Stimulated activated CD4-positive, alpha-beta T cell treated with anti-CD3 and anti-CD28 coated beads, Interleukin-1b, Interleukin-23, amount 100 ng/mL, for 4 hours (primary cell): ENCODE measurements at regions not wholly inside any gene's neighbourhood (a gene's known extent, or its start where the extent isn't known, plus 50 kb on each side); places are given as distances from the start of the nearest gene placed in this dataset.
"Not testable (repeated sequence)": the region's sequence is repeated elsewhere in the genome, so short reads cannot be mapped to it uniquely, and the experiment has no call there.

Source experiments
- DNase-seq, 2 donors: peaks; one replicate each; pipeline ENCODE4 v3.0.0-alpha.2; 2020; ENCODE audit warnings: low read depth in 2 of 2

DNA sequence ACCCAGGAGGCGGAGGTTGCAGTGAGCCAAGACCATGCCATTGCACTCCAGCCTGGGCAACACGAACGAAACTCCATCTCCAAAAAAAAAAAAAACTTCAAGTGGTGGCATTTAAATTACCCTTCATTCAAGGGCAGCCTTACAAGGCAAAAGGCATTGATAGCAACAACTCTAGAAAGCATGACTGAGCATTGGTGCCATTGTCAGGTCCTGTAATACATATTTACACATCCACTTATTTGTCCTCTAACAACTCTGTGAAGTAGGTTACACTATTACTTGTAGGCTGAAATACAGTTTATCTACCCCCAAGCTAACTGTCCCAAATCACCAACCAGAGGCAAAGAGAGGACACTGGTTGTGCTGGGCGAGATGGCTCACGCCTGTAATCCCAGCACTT is 52.7 kb upstream of the LARP1 start:
- no peak for DNase-seq

DNA sequence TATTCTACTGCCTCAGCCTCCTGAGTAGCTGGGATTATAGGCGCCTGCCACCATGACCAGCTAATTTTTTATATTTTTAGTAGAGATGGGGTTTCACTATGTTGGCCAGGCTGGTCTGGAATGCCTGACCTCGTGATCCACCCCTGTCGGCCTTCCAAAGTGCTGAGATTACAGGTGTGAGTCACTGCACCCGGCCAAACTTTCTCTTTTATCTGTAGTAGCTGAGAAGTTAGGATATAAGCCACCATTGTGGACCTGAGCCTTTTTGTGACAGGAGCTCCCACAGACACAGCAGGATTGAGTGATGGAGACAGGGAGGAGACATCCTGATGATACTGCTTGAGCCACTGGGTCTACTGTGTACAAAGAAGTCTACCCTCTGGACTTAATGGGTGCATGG is 53.5 kb upstream of the LARP1 start:
- DNase-seq: not testable (repeated sequence)

DNA sequence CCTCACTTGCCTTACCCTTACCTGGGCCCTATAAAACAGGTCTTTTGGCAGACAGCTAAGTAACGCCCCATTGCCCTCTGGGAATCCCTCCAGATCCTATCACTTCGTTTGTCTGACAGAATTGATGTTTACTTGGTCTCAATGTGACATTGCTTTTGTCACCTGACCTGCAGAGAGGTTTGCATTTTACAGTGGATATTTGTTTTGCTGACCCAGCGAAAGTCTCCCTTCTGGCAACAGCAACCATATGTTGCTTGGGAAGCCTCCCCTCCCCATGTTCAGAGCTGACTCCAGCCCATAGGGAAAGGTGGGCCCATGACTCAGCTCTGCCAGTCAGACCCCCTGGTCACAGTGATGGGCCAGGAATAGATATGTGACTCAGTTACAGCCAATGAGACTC is 54.0 kb upstream of the LARP1 start:
- no peak for DNase-seq

DNA sequence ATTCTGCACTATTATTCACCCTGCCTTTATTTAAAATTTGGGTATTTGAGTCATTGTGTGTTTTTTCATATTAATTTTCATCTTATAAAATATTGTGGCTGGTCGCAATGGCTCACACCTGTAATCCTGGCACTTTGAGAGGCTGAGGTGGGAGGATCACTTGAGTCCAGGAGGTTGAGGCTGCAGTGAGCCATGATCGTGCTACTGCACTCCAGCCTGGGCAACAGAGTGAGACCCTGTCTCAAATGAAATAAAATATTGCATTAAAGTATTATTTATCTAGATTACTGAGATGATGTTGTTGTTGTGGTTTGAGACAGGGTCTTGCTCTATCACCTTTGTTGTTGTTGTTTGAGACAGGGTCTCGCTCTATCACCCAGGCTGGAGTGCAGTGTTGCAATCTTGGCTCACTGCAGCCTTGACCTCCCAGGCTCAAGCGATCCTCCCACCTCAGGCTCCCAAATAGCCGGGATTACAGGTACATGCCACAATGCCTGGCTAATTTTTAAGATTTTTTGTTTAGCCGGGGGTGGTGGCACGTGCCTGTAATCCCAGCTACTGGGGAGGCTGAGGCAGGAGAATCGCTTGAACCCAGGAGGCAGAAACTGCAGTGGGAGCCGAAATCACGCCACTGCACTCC is 54.8 kb upstream of the LARP1 start:
- DNase-seq: not testable (repeated sequence)

DNA sequence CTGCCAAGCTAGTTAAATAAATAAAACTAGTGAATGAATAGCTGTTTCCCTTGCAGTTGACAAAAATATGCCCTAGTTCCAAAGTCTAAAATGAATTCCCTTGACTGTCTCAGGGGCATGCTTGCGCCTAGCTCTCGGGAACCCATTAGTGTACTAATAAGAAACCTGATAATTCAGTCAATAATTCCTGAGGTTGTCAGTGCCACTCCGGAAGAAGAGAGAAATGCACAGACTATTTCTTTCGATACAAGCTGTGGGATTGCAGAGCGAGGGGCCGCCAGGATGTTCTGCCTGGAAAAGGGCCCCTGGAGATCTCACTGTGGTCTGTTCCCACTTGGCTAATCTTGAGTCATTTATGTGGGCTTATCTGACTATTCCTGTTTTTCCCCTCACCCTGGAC is 56.4 kb upstream of the LARP1 start:
- no peak for DNase-seq

DNA sequence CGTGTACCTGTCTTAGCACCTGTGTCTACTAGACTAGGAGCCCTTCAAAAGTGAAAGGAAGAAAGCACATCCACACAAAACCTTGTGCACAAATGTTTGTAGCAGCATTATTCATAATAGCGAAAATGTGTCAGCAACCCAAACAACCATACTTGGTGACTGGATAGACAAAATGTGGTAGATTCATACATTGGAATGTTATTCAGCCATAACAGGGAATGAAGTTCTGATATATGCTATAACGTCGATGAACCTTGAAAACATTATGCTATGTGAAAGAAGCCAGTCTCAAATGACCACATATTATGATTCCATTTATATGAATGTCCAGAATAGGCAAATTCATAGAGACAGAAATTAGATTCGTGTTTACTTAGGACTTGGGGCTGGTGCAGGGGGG is 57.8 kb upstream of the LARP1 start:
- DNase-seq: no peak

DNA sequence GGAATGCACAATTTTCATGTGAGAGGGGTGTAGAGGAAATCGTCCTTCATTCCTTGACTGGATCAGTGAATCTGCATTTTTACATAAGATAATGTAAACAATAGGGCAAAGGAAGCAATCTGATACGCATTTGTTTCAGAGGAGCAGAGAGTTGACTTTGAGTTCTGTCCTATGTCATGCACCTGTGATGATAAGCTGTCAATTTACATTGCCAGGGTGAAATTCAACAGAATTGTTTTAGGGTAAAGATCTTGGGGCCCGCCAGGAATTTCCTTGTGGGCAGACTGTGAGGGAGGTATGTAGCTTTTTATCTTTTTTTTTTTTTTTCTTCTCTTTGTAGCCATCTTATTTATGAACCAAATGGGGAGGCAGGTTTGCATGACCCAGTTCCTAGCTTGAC is 58.3 kb upstream of the LARP1 start:
- no peak for DNase-seq

DNA sequence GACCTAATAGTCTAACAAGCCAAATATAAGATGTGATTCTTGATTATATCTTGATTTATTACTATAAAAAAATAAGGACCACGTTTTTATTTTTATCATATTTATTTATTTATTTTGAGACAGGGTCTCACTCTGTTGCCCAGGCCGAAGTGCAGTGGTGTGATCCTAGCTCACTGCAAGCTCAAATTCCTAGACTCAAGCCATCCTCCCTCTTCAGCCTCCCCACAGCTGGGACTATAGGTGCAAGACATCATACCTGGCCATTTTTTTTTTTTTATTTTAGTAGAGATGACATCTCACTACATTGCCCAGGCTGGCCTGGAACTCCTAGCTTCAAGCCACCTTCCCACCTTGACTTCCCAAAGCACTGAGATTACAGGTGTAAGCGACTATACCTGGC is 61.0 kb upstream of the LARP1 start:
- DNase-seq: no peak

DNA sequence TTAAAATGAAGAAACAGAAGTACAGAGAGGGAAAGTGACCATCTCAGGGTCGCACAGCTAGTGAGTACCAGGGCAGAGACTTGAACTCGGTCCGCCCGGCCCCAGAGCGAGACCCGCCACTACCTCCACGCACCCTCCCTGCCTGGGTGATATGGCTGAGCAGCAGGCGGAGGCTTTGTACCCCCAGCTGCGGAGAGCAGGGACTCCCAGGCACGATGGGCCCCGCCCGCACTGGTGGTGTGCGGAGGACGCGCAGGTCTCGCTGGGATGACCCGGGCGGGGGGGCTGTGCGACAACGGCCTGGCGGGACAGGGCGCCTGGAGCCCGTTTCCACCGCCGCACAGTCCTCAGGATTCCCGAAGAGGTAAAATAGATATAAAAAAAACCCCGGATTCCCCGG is 64.7 kb upstream of the LARP1 start:
- DNase-seq: no peak

DNA sequence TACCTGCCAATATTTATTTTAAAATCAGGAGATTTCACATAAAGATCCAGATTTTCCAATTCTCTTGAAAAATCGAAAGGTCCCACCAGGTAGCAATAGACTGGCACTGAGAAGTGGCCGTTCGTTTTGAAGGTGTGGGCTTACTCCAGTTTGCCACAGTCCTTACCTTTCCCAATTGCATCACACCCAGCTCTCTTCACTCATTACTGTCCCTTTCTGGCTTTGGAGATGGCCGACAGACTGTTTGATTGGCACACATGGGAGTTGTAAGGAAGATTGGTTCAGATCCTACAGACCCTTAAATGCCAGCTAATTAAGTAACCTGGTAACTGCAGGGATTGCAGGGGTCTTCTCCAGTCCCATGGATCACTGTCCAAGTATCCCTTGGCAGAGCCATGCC is 68.7 kb upstream of the LARP1 start:
- DNase-seq: no peak

DNA sequence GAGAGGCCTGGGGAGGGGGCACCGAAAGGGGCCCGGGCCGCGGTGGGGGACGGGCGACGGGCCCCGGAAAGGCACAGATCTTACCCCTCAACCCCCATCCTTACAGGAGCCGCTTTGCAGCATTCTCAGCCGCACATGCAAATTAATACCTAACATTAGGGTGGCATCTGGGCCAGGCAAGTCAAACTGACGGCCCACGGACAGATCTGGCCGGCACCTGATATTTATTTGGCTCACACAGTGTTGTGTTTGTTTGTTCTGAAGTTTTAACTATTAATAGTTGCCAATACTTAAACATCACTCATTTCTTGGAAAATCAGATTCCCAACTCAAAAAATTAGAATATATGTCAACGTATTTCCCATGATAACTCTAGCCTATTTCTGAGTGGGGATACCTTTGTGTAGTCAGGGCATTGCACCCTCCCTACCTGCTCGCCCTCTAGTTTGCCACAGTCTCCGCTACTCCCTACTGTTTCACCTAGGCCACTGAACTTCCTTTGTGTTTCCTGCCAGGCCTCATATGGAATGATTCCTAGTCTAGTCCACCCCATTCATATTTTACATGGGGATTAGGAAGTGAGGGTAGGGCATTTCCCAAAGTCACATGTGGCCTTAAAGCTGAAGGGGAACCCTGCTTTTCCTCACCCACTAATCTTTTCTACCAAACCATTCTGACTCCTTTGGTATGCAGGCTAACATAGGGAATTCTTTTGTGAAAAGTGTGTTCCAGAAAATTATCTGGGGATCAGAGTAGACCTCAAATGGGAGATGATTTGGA is 71.9 kb upstream of the LARP1 start:
- DNase-seq: no peak

DNA sequence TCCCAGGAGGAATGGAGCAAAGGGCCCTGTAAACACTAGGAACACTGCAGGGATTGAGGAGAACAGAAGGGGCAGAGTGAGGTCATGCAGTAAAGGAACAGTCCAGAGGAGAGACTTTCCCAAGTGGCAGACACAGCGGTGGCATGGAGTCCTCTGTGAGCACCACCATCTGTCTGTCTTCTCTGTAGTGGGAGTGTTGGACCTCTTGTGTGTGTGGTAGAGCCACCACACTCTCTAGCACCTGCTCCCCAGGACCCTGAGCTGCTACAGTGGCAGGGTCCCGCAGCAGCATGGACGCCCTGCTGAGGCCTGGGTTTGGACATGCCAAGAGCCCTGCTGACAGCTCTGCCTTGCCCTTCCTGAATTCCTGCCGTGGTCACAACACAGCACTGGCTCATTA is 75.7 kb upstream of the LARP1 start:
- no peak for DNase-seq

DNA sequence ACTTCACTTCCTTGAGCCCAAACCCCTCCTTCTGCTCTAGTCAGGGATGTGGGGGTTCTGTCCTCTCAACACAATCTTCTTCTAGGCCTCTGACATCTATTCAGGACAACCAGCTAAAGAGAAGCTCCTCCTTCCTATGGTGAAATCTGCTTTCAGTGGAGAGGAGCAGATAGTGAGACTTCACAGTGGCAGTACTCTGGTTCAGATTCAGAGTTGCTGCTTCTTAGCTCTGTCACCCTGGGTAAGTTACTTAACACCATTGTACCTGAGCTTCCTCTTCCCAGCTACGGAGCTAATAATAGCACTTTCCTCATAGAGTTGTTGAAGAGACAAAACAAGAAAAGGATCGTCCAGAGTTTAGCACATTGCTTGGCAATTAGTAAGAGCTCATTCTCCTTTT is 77.3 kb upstream of the LARP1 start:
- no peak for DNase-seq

DNA sequence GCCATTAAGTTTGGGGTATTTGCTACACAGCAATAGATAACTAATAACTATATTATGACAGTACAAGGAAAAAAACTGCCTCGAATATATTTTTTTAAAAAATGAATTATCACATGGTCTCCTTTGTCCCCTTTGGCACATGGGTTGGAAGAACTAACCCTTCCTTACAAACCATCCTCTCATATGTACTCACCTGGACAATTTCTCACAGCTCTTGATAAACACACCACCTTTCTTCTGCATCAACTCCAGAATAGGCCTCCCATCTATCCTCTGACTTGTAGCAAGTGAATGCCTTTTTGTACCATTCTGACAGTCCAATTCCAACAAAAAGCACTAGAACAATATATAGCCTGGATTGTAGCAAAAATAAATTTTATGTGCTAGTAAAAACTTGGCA is 78.7 kb upstream of the LARP1 start:
- DNase-seq: no peak

DNA sequence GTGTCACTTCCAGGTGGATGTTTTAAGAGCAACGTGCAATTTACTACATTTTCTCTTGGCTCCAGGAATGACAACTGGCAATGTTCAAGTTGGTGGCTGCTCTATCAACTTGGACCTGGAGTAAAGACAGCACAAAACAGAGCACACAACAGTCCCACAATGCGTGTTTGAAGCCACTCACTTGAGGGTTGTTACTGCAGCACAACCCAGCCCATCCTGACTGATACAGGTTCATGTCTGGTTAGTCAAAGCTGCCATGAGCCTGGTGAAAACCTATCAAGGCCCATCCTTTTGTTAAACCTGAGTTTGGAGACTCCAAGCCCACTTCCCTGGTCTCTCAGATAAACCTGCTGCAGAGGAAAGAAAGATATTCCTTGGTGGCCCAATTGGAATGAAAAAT is 81.1 kb upstream of the LARP1 start:
- DNase-seq: no peak

DNA sequence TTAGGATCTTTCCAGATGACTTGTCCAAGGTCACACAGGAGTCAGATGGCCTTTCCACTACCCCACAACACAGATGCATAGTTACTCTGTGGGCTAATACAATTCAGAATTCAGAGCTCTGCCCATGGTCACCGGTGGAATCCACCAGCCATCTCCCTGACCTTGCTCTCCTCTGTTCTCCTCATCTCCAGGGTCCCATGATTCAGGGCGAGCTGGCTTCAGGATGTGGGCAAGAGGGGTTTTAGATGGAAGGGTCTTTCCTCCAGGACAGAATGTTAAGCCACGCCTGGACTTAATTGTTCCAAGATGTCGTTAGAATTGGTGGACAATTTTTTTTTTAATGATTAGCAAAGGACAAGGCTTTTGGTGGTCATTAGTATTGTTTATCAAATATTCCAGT is 81.7 kb upstream of the LARP1 start:
- DNase-seq: no peak

DNA sequence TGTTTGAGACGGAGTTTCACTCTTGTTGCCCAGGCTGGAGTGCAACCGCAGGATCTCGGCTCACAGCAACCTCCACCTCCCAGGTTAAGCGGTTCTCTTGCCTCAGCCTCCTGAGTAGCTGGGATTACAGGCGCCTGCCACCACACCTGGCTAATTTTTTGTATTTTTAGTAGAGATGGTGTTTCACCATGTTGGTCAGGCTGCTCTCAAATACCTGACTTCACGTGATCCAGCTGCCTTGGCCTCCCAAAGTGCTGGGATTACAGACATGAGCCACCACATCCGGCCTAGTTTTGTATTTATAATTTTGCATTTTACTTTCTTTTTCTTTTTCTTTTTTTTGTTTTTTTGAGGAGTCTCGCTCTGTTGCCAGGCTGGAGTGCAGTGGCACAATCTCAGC is 85.3 kb upstream of the LARP1 start:
- not testable (repeated sequence) for DNase-seq

DNA sequence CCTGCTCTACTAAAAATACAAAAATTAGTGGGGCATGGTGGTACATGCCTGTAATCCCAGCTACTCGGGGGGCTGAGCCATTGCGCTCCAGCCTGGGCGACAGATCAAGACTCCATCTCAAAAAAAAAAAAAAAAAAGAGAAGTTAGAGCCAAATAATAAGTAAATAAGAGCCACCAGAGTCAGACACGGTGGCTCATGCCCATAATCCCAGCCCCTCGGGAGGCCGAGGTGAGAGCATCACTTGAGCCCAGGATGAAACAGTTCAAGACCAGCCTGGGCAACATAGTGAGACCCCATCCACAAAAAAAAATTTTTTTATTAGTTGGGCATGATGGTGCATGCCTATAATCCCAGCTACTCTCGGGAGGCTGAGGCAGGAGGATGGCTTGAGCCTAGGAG is 85.8 kb upstream of the LARP1 start:
- DNase-seq: no peak

DNA sequence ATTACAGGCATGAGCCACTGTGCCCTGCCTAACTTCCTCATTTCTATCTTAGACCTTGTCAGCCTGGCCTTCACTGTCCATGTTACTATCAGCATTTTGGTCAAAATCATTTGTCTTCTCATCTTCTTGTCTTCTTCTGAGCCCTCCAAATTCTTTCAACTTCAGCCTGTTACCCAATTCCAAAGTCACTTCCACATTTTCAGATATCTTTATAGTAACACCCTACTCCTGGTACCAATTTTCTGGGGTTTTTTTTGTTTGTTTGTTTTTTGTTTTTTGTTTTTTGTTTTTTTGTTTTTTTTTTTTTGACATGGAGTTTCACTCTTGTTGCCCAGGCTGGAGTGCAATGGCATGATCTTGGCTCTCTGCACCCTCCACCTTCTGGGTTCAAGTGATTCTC is 90.3 kb upstream of the LARP1 start:
- DNase-seq: no peak

DNA sequence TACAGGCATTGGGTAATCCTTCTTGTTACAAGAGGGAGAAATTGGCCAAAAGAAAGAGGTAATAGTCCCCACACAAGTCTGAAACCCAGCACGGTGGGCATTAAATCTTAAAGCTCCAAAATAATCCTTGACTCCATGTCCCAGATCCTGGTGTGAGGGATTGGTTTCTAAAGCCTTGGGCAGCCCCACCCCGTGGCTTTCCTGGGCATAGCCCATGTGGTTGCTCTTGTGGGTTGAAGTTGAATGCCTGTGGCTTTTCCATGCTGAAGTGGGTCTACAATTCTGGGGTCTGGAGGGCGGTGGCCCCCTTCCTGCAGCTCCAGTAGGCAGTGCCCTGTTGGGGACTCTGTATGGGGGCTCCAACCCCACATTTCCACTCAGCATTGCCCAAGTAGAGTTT is 91.8 kb upstream of the LARP1 start:
- no peak for DNase-seq

DNA sequence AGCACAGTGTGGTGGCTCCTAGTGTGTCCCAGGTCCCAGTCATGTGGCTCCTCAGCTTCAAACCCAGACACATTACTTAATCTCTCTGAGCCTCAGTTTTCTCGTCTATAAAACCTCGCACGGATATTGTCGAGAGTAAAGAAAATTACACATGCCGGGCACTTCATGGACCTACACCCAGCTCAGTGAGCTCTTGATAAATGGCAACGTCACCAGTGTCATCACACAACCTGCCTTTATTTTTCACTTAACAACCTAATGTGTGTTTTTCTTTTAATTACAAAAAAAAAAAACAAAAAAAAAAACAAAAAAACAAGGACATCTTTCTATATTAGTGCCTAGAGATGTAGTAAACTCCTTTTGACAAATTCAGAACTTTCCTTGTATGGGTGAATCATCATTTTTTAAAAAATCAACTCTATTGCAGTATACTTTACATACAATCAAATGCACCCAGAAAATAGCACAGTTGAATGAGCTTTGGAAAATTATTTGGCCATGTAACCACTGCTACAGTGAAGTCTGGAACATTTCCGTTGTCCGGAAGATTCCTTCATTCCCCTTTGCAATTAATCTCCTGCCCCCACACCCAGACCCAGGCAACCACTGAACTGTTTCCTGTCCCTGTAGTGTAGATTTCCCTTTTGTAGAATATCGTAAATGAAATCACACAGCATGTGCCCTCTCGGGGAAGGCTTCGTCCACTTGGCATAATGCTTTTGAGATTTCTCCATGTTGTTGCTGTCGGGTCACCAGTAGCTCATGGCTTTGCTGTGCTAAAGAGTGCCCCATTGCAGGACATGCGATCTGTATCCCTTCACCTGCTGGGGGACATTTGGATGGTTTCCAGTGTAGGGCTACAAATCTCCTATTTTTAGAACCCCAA is 100.4 kb upstream of the LARP1 start:
- DNase-seq: no peak

DNA sequence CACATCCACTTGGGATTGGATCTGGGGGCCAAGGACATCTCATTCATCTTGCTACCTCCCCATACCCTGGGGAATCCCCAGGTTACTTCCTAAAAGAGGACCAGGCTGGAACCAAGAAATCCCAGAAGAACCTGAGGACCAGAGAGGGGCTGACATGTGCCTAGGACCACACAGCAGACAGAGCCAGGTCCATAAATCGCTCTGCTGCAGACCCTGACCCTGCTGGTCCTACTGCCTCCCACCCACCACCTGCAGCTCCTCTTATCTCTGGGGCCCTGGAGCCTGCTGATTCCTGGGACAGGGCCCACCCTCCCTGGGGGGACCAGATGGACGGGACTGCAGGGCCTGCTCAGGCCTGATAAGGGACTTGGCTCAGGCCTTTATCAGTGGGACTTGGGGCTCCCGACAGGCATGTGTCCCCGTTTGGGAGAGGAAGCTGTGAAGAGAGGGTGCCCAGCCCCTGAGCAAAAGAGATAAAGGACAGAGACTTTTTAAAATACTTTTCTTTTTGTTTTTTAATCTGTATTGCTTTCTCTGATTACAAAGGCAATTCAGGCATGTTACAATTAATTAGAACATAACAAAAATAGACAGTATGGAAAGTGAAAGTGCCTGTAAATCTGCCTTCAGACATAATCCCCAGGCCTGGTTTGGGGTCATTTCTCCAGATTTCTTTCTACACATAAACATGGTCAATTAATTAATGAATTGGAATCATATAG is 101.3 kb upstream of the LARP1 start:
- no peak for DNase-seq
